Upper lobe of left lung (tissue), 4 donors: ENCODE measurements at regions not wholly inside any gene's neighbourhood (a gene's known extent, or its start where the extent isn't known, plus 50 kb on each side); places are given as distances from the start of the nearest gene placed in this dataset.

Source experiments
- CTCF ChIP-seq, 6 experiments: fragments of 450-650 bp in 4 of 6; fragments of 200-600 bp in 2 of 6; sonication (generic) in 2 of 6; IDR thresholded peaks; one replicate each; pipeline ENCODE4 v1.5.1; 2016 to 2019; ENCODE audit warnings: antibody characterized with exemption in 6 of 6
- EP300 ChIP-seq, 4 donors: sonication (generic); formaldehyde crosslinking; IDR thresholded peaks; one replicate each; pipeline ENCODE4 v1.5.1; 2017; ENCODE audit warnings: antibody characterized with exemption in 4 of 4, control low read depth in 2 of 4
- POLR2A ChIP-seq, 4 donors: fragments of 450-650 bp; IDR thresholded peaks; one replicate each; pipeline ENCODE4 v1.5.1; 2016 to 2017; ENCODE audit warnings: antibody characterized with exemption in 4 of 4, mild to moderate bottlenecking in 2 of 4

DNA sequence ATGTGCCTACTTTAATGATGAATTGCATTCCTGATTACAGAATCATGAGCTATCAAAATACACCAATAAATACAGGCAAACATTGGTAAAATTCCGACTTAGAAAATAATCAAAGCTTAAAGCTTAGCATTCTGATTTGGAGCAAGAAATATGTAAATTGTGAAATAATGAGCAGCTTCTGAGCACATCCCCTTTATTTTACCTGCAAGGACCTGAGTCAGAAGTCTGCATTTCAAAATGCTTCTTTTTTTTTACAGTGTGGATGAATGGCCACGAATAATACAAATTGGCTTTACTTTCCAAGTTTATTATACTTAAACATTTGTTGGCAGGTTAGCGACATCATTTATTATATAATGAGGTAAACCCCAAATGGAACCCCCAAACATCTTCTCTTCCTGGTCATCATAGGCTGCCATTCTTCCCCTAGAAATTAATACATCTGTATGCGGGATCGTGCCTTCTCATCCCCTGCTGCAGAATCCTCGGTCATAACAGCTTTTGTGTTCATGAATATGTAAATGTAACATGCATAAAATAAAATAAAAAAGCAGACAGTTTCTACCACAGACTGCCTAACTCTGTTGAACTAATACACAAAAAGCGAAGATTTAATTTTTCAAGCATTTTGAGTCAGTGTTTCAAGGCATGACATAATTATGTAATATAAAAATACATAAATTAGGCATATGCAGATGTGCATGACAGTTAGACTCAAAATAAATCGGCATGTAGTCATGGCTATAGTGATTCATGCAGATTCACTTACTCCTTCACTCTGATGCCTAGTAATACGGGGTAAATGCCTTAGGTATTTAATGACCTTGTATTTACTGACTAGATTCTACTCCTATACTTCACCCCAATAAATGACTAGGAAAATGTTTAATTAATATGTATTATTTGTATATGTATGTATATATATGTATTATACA is 339.7 kb downstream of the USP25 start:
- TF ChIP-seq POLR2A (IDR thresholded peaks at IDR 0.05) (no peak), CTCF (IDR thresholded peaks at IDR 0.05) (no peak), EP300 (IDR thresholded peaks at IDR 0.05) (no peak)
